Adrenal gland (tissue), 9 donors: ENCODE measurements at regions not wholly inside any gene's neighbourhood (a gene's known extent, or its start where the extent isn't known, plus 50 kb on each side); places are given as distances from the start of the nearest gene placed in this dataset.

Experiments used
- DNase-seq, 7 donors: peaks; one replicate each; pipeline ENCODE4 v3.0.0-alpha.2; 2019 to 2020
- H3K27ac ChIP-seq, 5 donors: fragments of 200-600 bp; sonication (generic) in 4 of 5; 1 replicate in 3 of 5; 2 replicates in 2 of 5; pipeline versions ENCODE4 v1.5.1 to v1.8.0; 2016 to 2020; ENCODE audit warnings: mild to moderate bottlenecking in 1 of 5
- H3K27me3 ChIP-seq: fragments of 200-600 bp; 2 replicates; pipeline ENCODE4 v1.8.0; 2021
- H3K36me3 ChIP-seq, 2 donors: fragments of 200-600 bp; replicated peaks in 1 of 2; 1 replicate in 1 of 2; 2 replicates in 1 of 2; pipeline versions ENCODE4 v1.5.1 to v1.8.0; 2018 to 2022
- H3K4me1 ChIP-seq, 2 donors: fragments of 200-600 bp; replicated peaks in 1 of 2; 1 replicate in 1 of 2; 2 replicates in 1 of 2; pipeline versions ENCODE4 v1.5.1 to v1.8.0; 2018 to 2021
- H3K4me3 ChIP-seq, 4 donors: fragments of 200-600 bp; sonication (generic) in 3 of 4; one replicate each; pipeline ENCODE4 v1.5.1; 2016 to 2018
- H3K9me3 ChIP-seq, 3 donors: fragments of 200-600 bp; sonication (generic) in 1 of 3; replicated peaks in 1 of 3; 1 replicate in 2 of 3; 2 replicates in 1 of 3; pipeline versions ENCODE4 v1.5.1 to v1.8.0; 2016 to 2021
- POLR2A ChIP-seq, 2 donors: fragments of 450-650 bp; IDR thresholded peaks; one replicate each; pipeline ENCODE4 v1.6.1; 2017; ENCODE audit warnings: antibody characterized with exemption in 2 of 2, mild to moderate bottlenecking in 2 of 2, moderate library complexity in 1 of 2
- WGBS, 4 donors: extraction: QIAGEN DNeasy Blood & Tissue Kit in 2 of 4; methylation state at CpG; one replicate each; pipeline versions ENCODE4 v1.1.5 to v1.1.7; 2013 to 2017; 5-methylcytosine and 5-hydroxymethylcytosine counted together
- intact Hi-C, 2 donors: fragments of 100-400 bp; cut with DNase I; formaldehyde crosslinking; loops; one replicate each; pipeline versions ENCODE4 v1.14.1 to v1.15.0; 2022 to 2023
- TF ChIP-seq, protein P1 (sequence below), 6 experiments: fragments of 450-650 bp in 4 of 6; fragments of 200-600 bp in 2 of 6; sonication (generic) in 1 of 6; IDR thresholded peaks; 1 replicate in 5 of 6; 2 replicates in 1 of 6; pipeline versions ENCODE4 v1.5.1 to v1.8.0; 2016 to 2021; ENCODE audit warnings: antibody characterized with exemption in 6 of 6, mild to moderate bottlenecking in 2 of 6, moderate library complexity in 1 of 6
- donor health status: healthy with polysubstance abuse.
- donor health status: Bipolar disorder and iron deficiency.
- donor health status: DM: yes; HTN: yes; CAD: no.
- donor health status: DM: no; HTN: no; CAD: no.
- donor health status: DM: no; HTN: no; CAD: no.

- intact Hi-C loops = no loop called here
- H3K27ac ChIP-seq = no peak overlapping the region
- H3K9me3 ChIP-seq = no peaks in the 10 kb centered on the region
- WGBS, 4 donors = 90 to 94% (median 91%) methylated on average over 4 of the region's 4 CpGs
- no peak for DNase-seq
- TF ChIP-seq POLR2A (IDR thresholded peaks at IDR 0.05) = no peak
- TF ChIP-seq, protein P1, sequence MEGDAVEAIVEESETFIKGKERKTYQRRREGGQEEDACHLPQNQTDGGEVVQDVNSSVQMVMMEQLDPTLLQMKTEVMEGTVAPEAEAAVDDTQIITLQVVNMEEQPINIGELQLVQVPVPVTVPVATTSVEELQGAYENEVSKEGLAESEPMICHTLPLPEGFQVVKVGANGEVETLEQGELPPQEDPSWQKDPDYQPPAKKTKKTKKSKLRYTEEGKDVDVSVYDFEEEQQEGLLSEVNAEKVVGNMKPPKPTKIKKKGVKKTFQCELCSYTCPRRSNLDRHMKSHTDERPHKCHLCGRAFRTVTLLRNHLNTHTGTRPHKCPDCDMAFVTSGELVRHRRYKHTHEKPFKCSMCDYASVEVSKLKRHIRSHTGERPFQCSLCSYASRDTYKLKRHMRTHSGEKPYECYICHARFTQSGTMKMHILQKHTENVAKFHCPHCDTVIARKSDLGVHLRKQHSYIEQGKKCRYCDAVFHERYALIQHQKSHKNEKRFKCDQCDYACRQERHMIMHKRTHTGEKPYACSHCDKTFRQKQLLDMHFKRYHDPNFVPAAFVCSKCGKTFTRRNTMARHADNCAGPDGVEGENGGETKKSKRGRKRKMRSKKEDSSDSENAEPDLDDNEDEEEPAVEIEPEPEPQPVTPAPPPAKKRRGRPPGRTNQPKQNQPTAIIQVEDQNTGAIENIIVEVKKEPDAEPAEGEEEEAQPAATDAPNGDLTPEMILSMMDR (IDR thresholded peaks at IDR 0.05) = no peak
- H3K4me1 ChIP-seq = peaks cover 0 to 4% of the 10 kb centered on the region in 2 donors
- H3K27me3 ChIP-seq = peaks cover 4% of the 10 kb centered on the region
- H3K36me3 ChIP-seq = no peaks in the 10 kb centered on the region
- H3K4me3 ChIP-seq = no peak overlapping the region
These were observed 278.7 kb upstream of the NEBL start for GRCh38 chr10:21175797-21176196.

DNA sequence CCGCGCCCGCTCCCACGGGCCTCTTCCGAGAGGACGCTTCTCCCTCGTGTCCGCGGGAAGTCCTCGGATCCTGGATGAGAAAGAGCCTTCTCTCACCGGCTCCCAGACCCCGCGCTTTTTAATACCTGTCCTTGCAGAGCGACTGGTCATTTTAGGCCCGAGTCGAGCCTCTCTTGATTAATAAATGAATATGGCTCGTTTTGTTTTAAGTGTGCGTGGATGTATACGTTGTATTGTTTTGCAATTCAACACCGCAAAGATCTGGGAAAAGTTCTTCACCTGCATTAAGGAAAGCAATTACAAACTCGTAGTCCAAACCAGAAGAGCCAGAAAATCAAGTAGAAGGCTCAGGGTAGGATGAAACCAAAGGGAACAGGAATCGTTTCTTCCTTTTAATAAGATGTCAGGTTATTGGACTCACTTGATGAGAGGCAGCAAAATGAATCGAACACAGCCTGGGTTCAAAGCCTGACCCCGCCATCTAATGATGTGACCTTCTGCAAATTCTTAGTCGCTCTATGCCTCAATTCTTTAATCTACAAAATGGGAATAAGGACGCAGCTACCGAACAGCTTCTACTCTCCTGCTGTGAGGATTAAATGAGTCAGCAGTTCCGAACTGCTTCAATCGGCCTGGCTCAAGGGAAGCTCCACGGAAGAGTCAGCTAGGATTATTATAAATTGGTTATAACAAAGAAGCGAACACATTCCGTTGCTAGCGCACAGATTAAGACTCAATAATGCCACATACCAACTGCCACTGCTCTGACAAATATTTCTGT, 277.8 kb upstream of the NEBL start:
- no peak for TF ChIP-seq POLR2A (IDR thresholded peaks at IDR 0.05)
- TF ChIP-seq, protein P1 (IDR thresholded peaks at IDR 0.05) = no peak
- Histone ChIP-seq H3K4me1 (peaks cover 0 to 4% of the 10 kb centered on the region in 2 donors), H3K27ac (peak overlapping the region in 1 of 5 donors; percentile 58), H3K36me3 (no peaks in the 10 kb centered on the region), H3K4me3 (peak overlapping the region in 2 of 4 donors; percentile 20 to 68), H3K9me3 (no peaks in the 10 kb centered on the region), H3K27me3 (peaks cover 4% of the 10 kb centered on the region)
- WGBS, 4 donors = 45 to 71% (median 58%) methylated on average over 23 to 33 of the region's 33 CpGs
- intact Hi-C loops = no loop called here
- no peak for DNase-seq

DNA sequence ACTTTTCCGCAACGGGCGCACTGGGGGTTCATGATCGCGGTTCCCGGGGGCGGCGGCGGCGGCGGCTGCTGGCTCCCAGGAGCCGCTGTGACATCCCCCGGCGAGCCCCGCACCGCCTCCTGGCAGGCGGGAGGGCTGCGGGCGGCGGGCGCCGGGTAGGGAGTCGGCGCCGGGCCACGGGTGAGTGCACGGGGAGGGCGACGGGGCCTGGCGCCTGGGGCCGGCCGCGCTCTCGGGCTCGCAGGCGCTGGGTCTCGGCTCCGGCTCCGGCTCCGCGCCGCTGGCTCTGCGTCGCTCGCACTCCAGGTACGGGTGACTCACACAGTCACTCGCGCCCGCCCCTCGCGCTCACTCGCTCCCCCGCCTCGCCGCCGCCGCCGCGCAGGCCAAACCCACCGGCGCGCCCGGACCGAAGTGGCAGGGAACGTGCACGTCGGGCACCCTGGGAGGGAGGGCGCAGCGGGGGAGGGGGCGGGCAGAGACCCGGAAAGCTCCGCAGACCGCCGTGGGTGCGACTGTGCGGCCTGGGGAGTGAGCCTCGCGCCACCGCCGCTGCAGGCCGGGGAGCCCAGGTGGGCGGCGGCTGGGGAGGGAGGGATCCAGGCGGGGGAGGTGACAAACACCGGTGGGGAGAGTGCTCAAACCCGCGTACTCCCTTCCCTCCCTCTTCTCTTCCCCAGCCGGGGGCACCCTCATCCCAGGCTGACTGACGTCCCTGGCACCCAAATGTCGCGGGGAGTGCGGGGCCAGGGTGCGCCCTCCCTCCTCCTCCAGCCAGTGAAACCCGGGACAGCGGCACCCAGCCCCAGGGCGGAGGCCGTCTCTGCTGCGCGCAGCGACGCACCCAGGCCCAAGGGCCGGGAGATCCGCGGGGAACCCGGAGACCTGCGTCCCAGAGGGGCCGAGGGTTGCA, 276.9 kb upstream of the NEBL start:
- intact Hi-C loops = no loop called here
- DNase-seq = peak; percentile 48 to 88 (median 51)
- Histone ChIP-seq H3K9me3 (no peaks in the 10 kb centered on the region), H3K27ac (peak overlapping the region in 1 of 5 donors; percentile 58), H3K4me3 (peak overlapping the region in 2 of 4 donors; percentile 20 to 68), H3K27me3 (peaks cover 4% of the 10 kb centered on the region), H3K36me3 (no peaks in the 10 kb centered on the region), H3K4me1 (peaks cover 0 to 4% of the 10 kb centered on the region in 2 donors)
- TF ChIP-seq, protein P1 (IDR thresholded peaks at IDR 0.05) = no peak
- TF ChIP-seq POLR2A (IDR thresholded peaks at IDR 0.05) = peak; percentile 40 to 41
- WGBS, 4 donors = 0 to 3% (median 2%) methylated on average over 19 to 107 of the region's 107 CpGs
